Small intestine (tissue), 7 donors: ENCODE measurements at regions not wholly inside any gene's neighbourhood (a gene's known extent, or its start where the extent isn't known, plus 50 kb on each side); places are given as distances from the start of the nearest gene placed in this dataset.
"Not testable (repeated sequence)": the region's sequence is repeated elsewhere in the genome, so short reads cannot be mapped to it uniquely, and the experiment has no call there.

ENCODE experiments used
- DNase-seq, 2 donors: peaks; one replicate each; pipeline versions ENCODE4 v3.0.0 to v3.0.0-alpha.2; 2013
- FAIRE-seq: peaks from 2 replicates; lab custom pipeline; 2012; peaks lifted over from hg19 to GRCh38; lab: Jason Lieb, UNC
- H3K27ac ChIP-seq, 3 donors: one replicate each; pipeline ENCODE4 v1.5.1; 2013; ENCODE audit warnings: low read length in 2 of 3, mild to moderate bottlenecking in 2 of 3, control low read depth in 1 of 3, inconsistent platforms in 1 of 3, low read depth in 1 of 3, moderate library complexity in 1 of 3
- H3K27me3 ChIP-seq, 3 donors: one replicate each; pipeline ENCODE4 v1.6.1; 2013; ENCODE audit warnings: low read length in 3 of 3, inconsistent platforms in 1 of 3; ENCODE audit not compliant: control insufficient read depth in 3 of 3, insufficient read depth in 3 of 3
- H3K36me3 ChIP-seq, 3 donors: one replicate each; pipeline ENCODE4 v1.6.1; 2013; ENCODE audit warnings: low read length in 3 of 3, inconsistent platforms in 1 of 3, low read depth in 1 of 3, mild to moderate bottlenecking in 1 of 3, moderate library complexity in 1 of 3; ENCODE audit not compliant: control insufficient read depth in 3 of 3, insufficient read depth in 2 of 3
- H3K4me1 ChIP-seq, 3 donors: one replicate each; pipeline ENCODE4 v1.6.1; 2013; ENCODE audit warnings: low read length in 2 of 3, inconsistent platforms in 1 of 3, low read depth in 1 of 3, mild to moderate bottlenecking in 1 of 3, moderate library complexity in 1 of 3; ENCODE audit not compliant: control insufficient read depth in 3 of 3, insufficient read depth in 2 of 3
- H3K4me3 ChIP-seq, 3 donors: one replicate each; pipeline ENCODE4 v1.5.1; 2013; ENCODE audit warnings: low read length in 3 of 3, control low read depth in 1 of 3, inconsistent platforms in 1 of 3, low read depth in 1 of 3, mild to moderate bottlenecking in 1 of 3, moderate library complexity in 1 of 3
- H3K9me3 ChIP-seq, 2 donors: one replicate each; pipeline ENCODE4 v1.6.1; 2013; ENCODE audit warnings: low read depth in 1 of 2, low read length in 1 of 2; ENCODE audit not compliant: control insufficient read depth in 2 of 2, insufficient read depth in 1 of 2
- WGBS, 3 donors: extraction: QIAGEN DNeasy Blood & Tissue Kit; methylation state at CpG; one replicate each; pipeline ENCODE4 v1.1.7; 2013; 5-methylcytosine and 5-hydroxymethylcytosine counted together
- donor health status: healthy with polysubstance abuse.
- donor health status: control.
- donor health status: control.
- donor health status: Bipolar disorder and iron deficiency.
- donor health status: healthy.

- not testable (repeated sequence) for H3K36me3 ChIP-seq, H3K27ac ChIP-seq, H3K27me3 ChIP-seq, H3K4me3 ChIP-seq, FAIRE-seq, H3K4me1 ChIP-seq, DNase-seq
- H3K9me3 ChIP-seq = peaks cover 2 to 20% of the 10 kb centered on the region in 2 donors
- WGBS, 3 donors = 48 to 59% (median 52%) methylated on average over 4 of the region's 4 CpGs
Observed at GRCh38 chr21:10437977-10438376, 83.4 kb upstream of the TPTE start.

- not testable (repeated sequence) for H3K36me3 ChIP-seq, DNase-seq, H3K4me1 ChIP-seq, H3K27ac ChIP-seq, H3K27me3 ChIP-seq, H3K4me3 ChIP-seq, FAIRE-seq
- H3K9me3 ChIP-seq = peaks cover 2 to 22% of the 10 kb centered on the region in 2 donors
- WGBS, 3 donors = 76 to 87% (median 81%) methylated on average over 2 of the region's 2 CpGs
Observed at GRCh38 chr21:10440639-10441038, 80.7 kb upstream of the TPTE start.

- H3K9me3 ChIP-seq = peaks cover 2 to 23% of the 10 kb centered on the region in 2 donors
- H3K27ac ChIP-seq, H3K4me3 ChIP-seq, H3K36me3 ChIP-seq, H3K4me1 ChIP-seq, H3K27me3 ChIP-seq, FAIRE-seq, DNase-seq: not testable (repeated sequence)
- 64 to 72% (median 69%) methylated on average over 6 of the region's 6 CpGs for WGBS, 3 donors
Observed at GRCh38 chr21:10442018-10442417, 79.4 kb upstream of the TPTE start.

GRCh38 chr21:10445685-10446084 lies 75.7 kb upstream of the TPTE start:
- H3K4me1 ChIP-seq, H3K27ac ChIP-seq, DNase-seq, H3K27me3 ChIP-seq, H3K4me3 ChIP-seq, FAIRE-seq, H3K36me3 ChIP-seq: not testable (repeated sequence)
- WGBS, 3 donors = 48 to 64% (median 51%) methylated on average over 6 to 7 of the region's 7 CpGs
- H3K9me3 ChIP-seq = peaks cover 0 to 19% of the 10 kb centered on the region in 2 donors

- FAIRE-seq = not testable (repeated sequence)
Observed at GRCh38 chr21:10449451-10449850, 71.9 kb upstream of the TPTE start.

GRCh38 chr21:10451274-10451673 lies 70.1 kb upstream of the TPTE start:
- H3K4me3 ChIP-seq, H3K27me3 ChIP-seq, FAIRE-seq, H3K36me3 ChIP-seq, H3K27ac ChIP-seq, H3K4me1 ChIP-seq, DNase-seq: not testable (repeated sequence)
- 60 to 66% (median 63%) methylated on average over 5 to 6 of the region's 6 CpGs for WGBS, 3 donors
- peaks cover 0 to 18% of the 10 kb centered on the region in 2 donors for H3K9me3 ChIP-seq

More at GRCh38 chr21:10449451-10449850, 71.9 kb upstream of the TPTE start:
- not testable (repeated sequence) for DNase-seq, H3K4me3 ChIP-seq, H3K27me3 ChIP-seq, H3K27ac ChIP-seq, H3K36me3 ChIP-seq, H3K4me1 ChIP-seq
- WGBS, 3 donors = 74 to 77% (median 76%) methylated on average over 8 of the region's 8 CpGs
- H3K9me3 ChIP-seq = peaks cover 0 to 19% of the 10 kb centered on the region in 2 donors

GRCh38 chr21:10457765-10458164 lies 63.6 kb upstream of the TPTE start:
- H3K4me3 ChIP-seq, H3K4me1 ChIP-seq, DNase-seq, H3K27ac ChIP-seq, FAIRE-seq, H3K36me3 ChIP-seq, H3K27me3 ChIP-seq: not testable (repeated sequence)
- 42 to 53% (median 49%) methylated on average over 2 of the region's 2 CpGs for WGBS, 3 donors
- H3K9me3 ChIP-seq = peaks cover 3 to 10% of the 10 kb centered on the region in 2 donors

- DNase-seq, FAIRE-seq, H3K4me3 ChIP-seq, H3K27me3 ChIP-seq, H3K36me3 ChIP-seq, H3K4me1 ChIP-seq, H3K27ac ChIP-seq: not testable (repeated sequence)
- H3K9me3 ChIP-seq = peaks cover 8 to 18% of the 10 kb centered on the region in 2 donors
- 61 to 68% (median 64%) methylated on average over 5 of the region's 5 CpGs for WGBS, 3 donors
Observed at GRCh38 chr21:10460957-10461356, 60.4 kb upstream of the TPTE start.

- not testable (repeated sequence) for H3K27ac ChIP-seq, DNase-seq, H3K4me3 ChIP-seq, FAIRE-seq, H3K36me3 ChIP-seq, H3K4me1 ChIP-seq, H3K27me3 ChIP-seq
- WGBS, 3 donors = 67 to 76% (median 69%) methylated on average over 8 of the region's 8 CpGs
- peaks cover 8 to 16% of the 10 kb centered on the region in 2 donors for H3K9me3 ChIP-seq
Observed at GRCh38 chr21:10461445-10461844, 59.9 kb upstream of the TPTE start.
